ENCODE measurements at regions not wholly inside any gene's neighbourhood (a gene's known extent, or its start where the extent isn't known, plus 50 kb on each side); places are given as distances from the start of the nearest gene placed in this dataset.

GRCh38 chr3:3902161-3902560, 102.9 kb downstream of the LRRN1 start:
- DNase-seq (ENCODE audit: extremely low spot score) = no peak
- CTCF ChIA-PET = no interaction called here
- POLR2A ChIA-PET = no interaction called here
- TF ChIP-seq CTCF (IDR thresholded peaks at IDR 0.05; ENCODE audit: control extremely low read depth, extremely low read depth, low read depth, missing control alignments) = no peak

DNA sequence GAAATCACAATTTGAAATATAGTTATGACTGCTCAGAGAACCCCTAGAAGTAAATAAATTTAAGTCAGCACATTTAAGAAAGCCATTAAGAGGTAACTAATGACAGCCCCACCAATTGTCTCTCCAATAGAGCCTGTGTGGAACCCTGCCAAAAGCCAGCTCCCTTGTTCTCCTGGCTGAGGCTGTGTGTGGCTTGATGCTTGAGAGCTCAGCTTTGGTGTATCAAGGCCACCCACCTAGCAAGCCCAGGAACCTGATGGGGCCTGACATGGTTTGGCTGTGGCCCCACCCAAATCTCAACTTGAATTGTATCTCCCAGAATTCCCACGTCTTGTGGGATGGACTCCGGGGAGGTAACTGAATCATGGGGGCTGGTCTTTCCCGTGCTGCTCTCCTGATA, 106.9 kb downstream of the LRRN1 start:
- TF ChIP-seq CTCF (IDR thresholded peaks at IDR 0.05; ENCODE audit: control extremely low read depth, extremely low read depth, low read depth, missing control alignments) = no peak
- DNase-seq (ENCODE audit: extremely low spot score) = no peak
- CTCF ChIA-PET = no interaction called here
- POLR2A ChIA-PET = no interaction called here

DNA sequence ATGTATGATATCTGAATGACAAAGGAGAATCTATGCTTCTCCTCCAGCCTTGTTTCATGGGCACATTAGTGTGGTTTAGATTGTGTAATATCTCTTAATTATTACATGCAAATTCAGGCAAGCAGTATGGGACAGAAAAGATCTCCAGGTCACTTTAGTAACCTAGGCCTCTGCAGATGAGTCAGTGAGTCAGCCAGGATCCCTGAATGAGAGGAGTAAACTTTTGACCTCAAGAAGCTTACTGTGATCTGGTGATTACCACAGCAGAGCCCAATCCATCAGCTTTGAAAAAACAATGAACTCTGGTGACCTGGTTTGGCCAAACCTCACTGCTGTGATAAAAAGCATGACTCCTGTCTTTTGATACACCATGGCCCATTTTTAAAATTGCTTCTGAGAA, 107.8 kb downstream of the LRRN1 start:
- no peak for DNase-seq (ENCODE audit: extremely low spot score)
- no peak for TF ChIP-seq CTCF (IDR thresholded peaks at IDR 0.05; ENCODE audit: control extremely low read depth, extremely low read depth, low read depth, missing control alignments)
- ChIA-PET CTCF (no interaction called here), POLR2A (no interaction called here)

DNA sequence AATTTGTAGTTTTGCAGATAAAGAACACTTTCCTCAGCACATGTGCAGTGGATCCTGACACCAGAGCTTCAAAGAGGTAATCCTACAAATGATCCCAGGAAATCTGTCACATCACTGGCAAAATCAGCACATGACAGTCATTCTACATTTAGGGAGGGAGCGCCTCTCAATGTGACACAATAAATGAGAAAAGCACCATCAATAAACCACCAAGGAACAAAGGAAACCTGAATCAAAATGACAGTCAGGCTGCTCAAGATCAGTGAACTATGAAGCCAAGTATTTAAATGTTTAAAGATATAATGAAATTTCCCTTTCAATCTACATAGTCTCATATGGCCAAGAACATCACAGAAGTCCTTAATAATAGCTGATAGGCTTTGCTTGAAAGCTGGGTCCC, 119.5 kb downstream of the LRRN1 start:
- no peak for TF ChIP-seq CTCF (IDR thresholded peaks at IDR 0.05; ENCODE audit: control extremely low read depth, extremely low read depth, low read depth, missing control alignments)
- CTCF ChIA-PET = no interaction called here
- POLR2A ChIA-PET = no interaction called here
- no peak for DNase-seq (ENCODE audit: extremely low spot score)

DNA sequence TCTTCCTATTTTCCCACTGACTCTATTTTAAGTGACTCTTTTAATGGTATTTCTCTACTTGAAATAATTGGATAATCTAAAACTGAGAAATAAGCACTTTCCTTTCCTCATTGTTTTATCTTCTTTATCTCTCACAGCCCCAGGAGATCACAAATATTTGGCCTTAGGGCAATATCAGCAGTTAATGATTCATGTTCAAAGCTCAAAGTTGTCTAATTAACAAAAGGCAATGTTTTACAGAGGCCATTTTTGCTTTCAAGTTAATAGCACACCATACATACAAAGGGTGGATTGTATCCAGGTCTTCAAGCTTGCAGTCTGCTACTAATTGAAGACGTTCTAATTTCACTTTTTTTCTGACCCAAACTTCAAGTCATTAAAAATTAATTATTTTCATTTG, 120.1 kb downstream of the LRRN1 start:
- ChIA-PET CTCF (no interaction called here), POLR2A (no interaction called here)
- no peak for TF ChIP-seq CTCF (IDR thresholded peaks at IDR 0.05; ENCODE audit: control extremely low read depth, extremely low read depth, low read depth, missing control alignments)
- no peak for DNase-seq (ENCODE audit: extremely low spot score)

DNA sequence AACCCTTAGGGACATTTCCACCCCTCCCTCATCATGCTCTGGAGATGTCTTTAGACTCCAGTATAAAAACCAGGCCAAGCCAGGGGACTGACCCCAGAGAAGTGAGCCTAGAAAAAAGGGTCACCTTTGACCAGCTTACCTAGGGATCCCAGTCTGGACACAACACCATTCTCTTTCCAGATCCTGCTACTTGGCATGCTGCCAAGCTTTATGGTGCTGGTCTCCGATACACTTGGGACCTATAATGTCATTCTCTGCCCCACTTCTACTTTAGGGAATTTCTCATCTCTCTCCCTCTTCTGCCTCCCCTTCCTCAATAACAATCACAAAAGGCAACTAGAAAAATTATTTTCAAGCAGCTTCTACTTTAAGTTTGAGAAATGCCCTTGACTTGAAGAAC, 124.4 kb downstream of the LRRN1 start:
- POLR2A ChIA-PET = no interaction called here
- no peak for TF ChIP-seq CTCF (IDR thresholded peaks at IDR 0.05; ENCODE audit: control extremely low read depth, extremely low read depth, low read depth, missing control alignments)
- CTCF ChIA-PET = no interaction called here
- DNase-seq (ENCODE audit: extremely low spot score) = no peak

- ChIA-PET CTCF (interaction anchor here (0.6 to 2.2 kb wide), 3 partner anchors 10 to 488 kb away, joined by 3 to 6 read pairs (median 3); no protein-coding TSS in a partner anchor), POLR2A (no interaction called here)
Measured at GRCh38 chr3:3927198-3927597, 128.0 kb downstream of the LRRN1 start.

More at GRCh38 chr3:3927198-3927597, 128.0 kb downstream of the LRRN1 start:
- TF ChIP-seq CTCF (IDR thresholded peaks at IDR 0.05; ENCODE audit: control extremely low read depth, extremely low read depth, low read depth, missing control alignments) = no peak
- no peak for DNase-seq (ENCODE audit: extremely low spot score)
